Hepatic stellate cell (primary cell): ENCODE measurements at regions not wholly inside any gene's neighbourhood (a gene's known extent, or its start where the extent isn't known, plus 50 kb on each side); places are given as distances from the start of the nearest gene placed in this dataset.

Experiments used
- DNase-seq: peaks from one replicate; pipeline ENCODE4 v3.0.0; 2011; ENCODE audit warnings: low spot score

DNA sequence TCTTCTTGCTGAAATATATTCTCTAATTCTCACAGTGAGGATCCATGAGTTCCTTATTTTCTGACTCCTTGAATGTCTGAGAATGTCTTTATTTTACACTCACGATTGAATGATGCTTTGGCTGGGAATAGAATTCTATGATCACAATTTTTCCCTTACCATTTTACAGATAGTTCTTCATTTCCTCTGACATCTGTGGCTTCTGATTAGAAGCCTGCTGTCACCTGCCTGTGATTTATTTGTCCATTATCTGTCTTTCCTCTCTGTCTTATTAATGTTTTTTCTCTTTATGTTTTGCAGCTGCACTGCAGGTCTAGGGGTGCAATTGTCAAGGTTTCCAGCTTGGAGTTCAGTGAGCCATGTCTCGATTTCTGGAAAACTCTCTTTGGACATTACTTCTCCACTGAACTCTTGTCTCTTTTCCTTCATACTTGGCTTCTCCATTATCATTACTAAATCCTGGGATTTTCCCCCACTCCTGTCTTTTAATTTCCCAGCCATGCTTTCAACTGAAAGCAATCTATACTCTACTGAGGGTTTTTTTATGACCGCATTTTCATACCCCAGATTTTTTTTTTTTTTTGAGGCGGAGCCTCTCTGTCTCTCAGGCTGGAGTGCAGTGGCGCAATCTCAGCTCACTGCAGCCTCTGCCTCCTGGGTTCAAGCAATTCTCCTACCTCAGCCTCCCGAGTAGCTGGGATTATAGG, 85.8 kb upstream of the PRNP start:
- DNase-seq, result no peak

DNA sequence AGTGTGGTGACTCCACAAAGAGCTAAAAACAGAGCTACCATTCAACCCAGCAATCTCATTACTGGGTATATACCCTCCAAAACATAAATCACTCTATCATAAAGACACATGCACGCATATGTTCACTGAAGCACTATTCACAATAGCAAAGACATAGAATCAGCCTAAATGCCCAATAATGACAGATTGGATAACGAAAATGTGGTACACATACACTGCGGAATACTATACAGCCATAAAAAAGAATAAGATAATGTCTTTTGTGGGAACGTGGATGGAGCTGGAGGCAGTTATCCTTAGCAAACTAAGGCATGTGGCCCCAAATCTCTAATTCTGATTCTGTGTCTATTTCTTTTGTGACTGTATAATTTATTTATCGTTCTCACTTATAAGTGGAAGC, 89.0 kb upstream of the PRNP start:
- no peak for DNase-seq

DNA sequence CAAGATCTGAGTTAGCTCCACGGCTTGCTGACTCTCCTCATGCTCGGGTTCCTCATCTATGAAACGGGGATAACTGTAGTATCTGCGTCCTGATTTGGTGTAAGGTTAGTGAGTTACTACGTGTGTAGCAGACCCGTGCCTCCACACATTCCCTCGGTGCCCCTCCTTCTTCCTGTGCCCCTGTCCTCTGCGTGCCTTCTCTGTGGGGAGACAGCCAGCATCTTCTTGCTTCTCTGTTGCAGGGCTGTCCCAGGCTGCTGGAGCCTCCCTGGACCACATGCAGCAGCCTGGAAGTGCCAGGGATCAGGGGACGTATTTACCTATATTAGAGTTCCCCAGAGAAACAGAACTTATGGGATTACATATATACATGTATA, 93.1 kb upstream of the PRNP start:
- no peak for DNase-seq

DNA sequence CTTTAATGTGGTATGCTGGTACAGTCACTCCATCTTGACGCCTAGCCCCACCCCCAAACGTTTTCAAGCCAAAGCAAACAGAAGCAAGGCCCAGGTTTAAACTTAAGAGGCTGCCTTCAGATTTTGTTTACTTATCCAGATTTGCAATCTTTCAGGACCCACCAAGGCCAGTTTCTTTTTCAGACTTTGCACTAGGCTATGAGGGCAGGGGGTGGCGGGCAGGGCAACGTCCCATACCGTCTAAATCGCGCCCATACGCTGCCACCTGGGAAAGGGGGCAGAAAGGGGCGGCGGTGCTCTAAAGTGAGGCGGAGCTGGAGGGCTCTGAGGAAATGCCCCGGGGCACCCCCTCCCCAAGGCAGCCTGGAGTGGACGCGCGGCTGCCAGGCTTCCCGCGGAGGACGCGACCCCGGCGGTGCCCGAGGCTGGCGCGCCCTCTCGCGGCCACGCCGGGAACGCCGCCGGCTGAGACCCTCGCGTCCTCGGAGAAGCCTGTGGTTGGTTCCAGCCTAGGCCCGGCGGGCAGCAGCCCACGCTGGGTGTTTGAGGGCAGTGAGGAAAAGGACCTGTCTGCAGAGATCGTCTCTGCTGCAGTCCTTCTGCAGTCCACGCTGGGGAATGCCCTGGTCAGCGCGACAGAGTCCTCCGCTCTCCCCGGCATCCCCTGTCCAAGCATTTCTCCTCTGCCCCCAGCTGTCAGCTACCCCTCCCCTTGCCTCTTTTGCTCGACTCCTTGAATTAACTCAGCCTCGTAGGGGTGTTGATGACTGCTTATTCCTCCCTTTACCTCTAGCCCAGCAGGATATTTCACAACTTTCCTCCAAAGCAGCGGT, 93.7 kb upstream of the PRNP start:
- peak; percentile 60 for DNase-seq

DNA sequence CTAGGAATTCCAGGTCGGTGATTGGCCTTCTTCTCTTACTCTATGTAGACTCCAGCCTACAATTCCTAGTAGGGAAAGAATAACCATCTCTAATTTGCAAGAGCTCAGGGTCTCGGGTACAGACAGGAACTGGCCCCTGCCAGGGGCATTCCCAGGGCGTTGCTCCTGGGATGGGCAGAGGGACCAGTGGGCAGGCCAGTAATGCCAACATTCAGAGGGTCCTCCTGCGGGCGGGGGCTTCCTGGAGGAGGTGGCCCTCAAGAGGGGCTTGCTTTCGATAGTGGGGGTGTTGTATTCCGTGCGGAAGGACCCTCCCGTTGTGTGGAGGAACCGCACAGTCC, 94.3 kb upstream of the PRNP start:
- DNase-seq, result no peak

DNA sequence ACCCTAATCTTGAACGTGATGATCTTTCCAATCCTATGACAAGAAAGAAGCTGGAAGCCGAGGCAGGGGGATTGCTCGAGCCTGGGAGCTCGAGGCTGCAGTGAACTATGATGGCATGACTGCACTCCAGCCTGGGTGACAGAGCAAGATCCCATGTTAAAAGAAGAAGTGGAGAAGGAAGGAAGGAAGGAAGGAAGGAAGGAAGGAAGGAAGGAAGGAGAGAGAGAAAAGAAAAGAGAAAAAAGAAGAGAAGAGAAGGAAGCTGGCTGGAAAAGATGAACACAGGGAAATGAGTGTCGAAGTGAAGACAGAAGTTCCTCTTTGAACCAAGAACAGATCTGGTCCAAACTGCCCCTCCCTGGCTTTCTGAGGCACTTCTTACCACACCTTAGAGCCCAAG, 100.5 kb upstream of the PRNP start:
- DNase-seq, result no peak

DNA sequence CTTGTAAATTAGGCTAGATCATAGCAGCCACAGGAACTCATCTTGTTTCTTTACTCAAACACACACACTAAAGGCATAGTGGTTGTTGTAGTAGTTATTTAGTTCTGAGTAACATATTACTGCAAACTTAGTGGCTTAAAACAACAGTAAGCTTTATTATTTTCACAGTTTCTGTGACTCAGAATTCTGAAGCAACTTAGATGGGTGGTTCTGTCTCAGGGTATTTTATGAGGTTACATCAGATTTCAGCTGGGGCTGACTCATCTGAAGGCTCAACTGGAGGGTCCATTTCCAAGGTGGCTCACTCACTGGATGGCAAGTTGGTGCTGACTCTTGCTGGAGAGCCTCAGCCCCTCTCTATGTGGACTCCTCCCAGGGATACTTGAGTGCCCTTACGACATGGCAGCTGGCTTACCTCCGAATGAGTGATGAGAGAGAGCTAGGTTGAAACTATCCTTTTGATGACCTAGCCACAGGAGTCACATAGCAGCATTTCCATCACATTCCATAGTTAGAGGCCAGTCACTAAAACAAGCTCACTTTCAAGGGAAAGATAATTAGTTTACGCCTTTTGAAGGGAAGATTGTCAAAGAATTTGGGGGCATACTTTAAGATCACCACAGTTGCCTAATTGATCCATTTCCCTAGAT, 101.0 kb upstream of the PRNP start:
- no peak for DNase-seq

DNA sequence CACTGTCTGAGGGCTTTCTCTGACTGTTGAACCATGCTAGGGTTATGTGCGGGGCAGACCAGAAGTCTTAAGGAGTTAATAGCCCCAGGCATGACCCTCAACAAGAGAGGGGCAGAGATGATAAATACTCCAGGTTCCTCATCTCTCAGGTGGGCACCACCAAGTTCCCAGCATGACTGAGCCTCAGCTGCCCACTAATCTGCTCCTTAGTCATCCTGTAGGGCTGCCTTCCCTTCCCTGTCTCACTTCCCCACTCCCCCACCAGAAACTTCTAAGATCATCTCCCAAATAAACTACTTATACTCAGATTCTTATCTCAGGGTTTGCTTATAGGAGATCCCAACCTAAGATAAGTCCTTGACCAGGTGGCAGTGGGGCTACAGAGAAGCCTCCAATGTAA, 101.7 kb upstream of the PRNP start:
- DNase-seq, result no peak

DNA sequence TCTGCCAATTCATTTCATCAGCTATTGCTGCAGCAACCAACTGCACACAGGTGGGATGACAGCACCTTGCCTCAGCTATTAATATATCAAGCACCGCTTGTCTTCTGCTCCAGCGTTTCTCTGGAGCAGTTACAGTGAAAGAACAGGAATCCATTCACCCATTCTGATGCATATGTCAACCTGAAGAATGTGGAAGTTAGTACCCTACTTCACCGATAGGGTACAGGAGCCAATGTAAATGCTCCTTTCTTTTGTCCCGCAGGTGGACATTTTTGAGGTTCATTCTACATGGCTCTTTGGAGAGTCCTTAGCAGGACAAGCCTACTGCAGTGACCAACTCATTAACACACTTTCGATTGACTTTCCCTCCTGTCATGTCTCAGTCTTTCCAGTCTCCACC, 104.4 kb upstream of the PRNP start:
- no peak for DNase-seq

DNA sequence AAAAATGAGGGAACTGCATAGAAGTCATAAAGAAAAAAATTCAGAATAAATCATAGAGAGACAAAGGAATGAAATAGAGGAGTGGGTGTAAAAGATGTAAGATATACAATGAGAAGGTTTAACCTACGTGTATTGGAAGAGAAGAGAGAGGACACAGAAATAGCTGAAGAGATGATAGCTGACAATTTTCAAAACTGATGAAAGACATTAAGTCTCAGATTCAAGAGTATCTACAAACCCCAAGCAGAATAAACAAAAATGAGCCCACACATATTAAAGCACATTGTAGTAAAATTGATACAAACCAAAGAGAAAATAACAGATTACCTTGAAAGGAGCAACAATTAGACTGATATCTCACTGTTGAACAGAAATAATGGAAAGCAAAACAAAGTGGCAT, 107.9 kb upstream of the PRNP start:
- no peak for DNase-seq

DNA sequence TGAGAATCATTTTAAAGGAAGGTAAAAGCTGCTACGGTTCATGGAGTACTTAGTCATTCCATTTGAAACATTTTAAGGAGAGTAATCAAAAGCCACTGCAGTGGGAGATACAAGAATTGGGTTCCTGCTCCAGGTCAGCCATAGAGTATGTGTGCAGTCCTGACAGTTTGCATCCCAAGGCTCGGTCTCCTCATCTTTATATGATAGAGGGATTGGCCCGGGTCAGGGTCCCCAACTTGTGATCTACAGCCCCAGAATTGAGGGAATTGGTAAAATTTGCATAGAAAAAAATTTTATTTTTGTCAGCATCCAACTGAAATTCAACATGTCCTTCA, 111.9 kb upstream of the PRNP start:
- no peak for DNase-seq

DNA sequence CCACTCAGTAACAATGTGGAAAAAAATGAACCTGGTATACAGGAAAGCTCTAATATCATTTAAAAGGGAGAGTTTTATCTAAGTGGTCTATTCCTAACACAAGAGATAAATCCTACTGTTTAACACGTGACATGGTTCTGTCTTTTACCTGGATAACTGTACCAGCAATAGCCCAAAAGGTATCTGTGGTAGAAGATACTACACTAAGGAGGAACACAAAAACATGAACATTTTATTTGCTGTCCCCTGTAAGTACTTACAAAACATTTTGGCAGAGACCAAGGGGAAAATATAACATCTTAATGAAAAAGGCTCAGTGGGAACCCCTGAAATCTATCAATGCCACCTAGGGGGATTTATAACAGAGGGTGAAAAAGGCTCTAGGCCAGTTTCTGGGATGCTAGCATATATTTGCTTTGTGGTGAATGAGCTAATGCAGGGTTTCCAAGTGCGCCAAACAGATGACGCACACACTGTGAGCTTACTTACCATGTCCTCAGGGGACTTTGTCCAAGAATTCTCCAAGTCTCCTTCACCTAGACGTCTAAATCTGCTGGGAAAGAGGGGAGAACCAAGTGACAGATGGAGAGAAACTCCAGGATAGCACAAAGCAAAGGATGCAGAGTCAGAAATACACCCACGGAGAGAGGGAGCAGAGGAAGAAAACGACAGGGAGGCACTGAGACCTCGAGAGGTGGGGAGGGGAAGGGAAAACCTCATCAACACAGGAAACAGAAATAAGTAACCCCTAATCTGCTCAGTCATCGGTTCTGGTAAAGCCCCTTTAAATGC, 112.5 kb upstream of the PRNP start:
- peak; percentile 64 for DNase-seq

DNA sequence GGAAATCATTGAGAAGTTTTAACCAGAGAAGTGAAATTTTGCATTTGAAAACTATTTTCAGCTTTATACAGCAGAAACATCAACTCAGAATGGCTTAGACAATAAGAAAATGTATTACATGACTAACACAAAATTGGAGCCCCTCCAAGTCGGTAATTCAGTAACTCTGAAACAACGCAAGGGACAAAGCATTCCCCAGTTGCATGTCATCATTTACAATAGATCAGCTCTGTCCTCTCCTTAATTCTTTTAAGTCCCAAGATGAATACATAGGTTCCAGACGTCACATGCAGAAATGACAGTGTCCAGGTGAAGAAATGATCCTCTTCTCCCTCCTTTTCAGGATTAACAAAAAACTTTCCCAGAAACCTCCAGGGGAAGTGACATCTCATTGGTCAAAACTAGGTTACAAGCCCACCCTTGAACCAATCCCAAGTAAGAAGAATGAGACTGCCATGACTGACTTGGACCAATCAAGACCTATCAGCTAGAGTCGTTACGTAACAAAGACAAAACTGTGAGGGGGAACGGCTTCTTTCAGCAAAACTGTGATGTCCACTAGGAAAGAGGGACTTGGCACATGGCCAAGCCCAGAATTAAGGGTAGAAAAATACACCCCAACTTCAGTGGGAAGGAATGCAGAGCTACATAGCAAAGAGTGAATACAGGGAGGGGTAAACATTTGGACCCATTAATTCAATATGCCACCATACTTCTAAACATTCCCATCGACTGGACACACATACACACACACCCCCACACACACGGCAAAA, 114.3 kb upstream of the PRNP start:
- DNase-seq, result no peak

DNA sequence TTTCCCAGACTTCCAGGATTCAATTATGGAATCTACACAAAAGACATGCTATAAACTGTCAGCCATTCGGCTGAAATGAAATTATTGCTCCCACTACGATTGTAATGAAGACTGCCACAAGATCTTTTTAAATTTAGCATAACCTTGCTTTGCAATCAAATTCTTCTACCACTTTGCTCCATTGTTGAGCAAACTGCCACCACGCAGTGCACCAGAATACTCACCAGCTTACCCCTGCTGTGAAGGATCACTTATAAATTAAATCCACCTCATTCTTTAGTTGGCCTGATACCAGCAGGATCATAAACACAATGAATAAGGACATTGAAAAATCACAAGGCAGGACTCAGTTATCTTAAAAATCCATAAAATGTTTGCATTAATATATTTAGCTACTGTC, 116.4 kb upstream of the PRNP start:
- no peak for DNase-seq

DNA sequence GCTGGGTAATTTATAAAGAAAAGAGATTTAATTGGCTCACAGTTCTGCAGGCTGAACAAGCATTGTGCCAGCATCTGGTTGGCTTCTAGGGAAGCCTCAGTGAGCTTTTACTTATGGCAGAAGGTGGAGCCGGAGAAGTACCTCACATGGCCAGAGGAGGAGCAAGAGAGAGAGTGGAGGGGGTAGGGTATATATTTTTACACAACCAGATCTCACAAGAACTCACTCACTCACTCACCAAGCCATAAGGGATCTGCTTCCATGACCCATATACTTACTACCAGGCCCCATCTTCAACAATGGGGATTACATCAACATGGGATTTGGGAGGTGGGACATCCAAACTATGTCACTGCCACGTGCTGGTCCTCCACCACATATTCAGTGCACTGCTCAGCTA, 117.2 kb upstream of the PRNP start:
- no peak for DNase-seq

DNA sequence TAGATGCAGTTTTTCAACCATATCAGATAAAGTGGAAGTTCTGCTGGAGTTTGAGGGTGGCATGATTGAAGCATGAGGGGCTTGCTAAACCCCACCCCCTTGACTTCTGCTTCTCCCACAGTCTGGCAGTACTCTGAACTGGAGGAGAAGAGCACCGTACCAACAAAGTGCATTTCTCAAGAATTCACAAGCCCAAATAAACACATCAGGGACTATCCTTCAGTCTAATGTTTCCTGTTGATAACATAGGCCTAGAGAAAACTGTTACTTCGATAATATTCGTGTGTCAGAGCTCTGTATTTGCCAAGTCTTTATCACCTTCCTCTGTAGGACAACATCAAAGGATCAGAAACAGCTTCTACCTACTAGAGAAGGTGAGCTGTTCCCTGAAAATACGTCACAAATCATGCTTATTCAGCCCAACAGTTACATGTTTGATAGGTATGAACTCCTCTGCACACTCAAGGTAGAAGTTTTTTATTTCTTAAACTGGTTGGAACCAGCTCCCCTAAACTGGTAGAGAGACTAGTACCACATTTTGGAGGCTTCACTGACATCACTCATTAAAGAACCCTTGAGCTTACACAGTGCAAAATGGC, 117.8 kb upstream of the PRNP start:
- no peak for DNase-seq

DNA sequence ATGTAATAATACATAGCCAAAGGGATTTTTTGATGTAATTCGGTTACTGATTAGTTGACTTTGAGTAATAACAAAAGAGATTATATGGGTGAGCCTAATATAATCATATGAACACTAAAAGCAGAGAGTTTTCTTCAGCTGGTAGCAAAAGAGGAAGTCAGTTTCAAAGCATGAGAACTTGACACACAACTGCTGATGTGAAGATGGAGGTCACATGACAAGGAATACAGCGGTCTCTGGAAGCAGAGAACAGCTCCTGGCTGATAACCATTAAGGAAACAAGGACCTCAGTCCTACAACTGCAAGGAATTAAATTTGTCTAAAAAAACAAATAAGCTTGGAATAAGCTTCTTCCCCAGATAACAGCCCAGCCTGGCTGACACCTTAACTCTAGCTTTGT, 119.1 kb upstream of the PRNP start:
- no peak for DNase-seq

DNA sequence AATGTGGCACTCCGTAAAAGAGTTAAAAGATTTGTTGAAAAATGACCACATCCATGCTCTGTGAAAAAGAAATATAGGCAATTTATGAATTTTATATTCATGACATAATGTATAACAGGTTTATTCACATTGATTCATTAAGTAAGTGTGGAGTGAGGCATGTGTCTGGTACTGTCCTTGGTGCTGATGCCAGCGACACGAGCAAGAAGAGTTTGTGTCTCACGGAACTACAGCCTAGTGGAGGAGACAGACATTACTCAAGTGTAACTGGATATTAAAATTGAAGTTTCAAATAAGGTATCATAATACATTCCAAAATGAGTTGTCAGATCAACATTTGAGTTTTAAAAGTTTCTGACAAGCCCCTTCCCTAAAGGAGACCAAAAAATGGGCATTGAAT, 122.7 kb upstream of the PRNP start:
- DNase-seq, result no peak

DNA sequence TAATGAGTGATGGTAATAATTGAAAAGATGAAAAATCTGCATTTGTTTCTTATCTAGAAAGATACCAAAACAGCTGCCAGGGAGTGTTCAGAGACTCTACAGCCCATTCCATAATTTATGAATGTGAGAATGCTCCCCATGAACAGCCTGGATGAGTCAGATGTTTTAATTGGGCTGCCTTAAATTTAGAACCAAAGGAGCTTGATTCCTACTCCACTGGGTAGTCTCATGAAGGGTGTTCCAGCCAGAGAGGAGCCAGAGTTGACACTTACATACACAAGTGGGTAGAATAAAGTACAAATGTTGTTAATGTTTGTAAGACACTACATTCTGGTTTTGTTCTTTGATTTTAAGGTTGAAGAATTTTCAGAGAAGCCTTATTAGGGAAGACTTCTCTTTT, 123.2 kb upstream of the PRNP start:
- DNase-seq, result no peak

DNA sequence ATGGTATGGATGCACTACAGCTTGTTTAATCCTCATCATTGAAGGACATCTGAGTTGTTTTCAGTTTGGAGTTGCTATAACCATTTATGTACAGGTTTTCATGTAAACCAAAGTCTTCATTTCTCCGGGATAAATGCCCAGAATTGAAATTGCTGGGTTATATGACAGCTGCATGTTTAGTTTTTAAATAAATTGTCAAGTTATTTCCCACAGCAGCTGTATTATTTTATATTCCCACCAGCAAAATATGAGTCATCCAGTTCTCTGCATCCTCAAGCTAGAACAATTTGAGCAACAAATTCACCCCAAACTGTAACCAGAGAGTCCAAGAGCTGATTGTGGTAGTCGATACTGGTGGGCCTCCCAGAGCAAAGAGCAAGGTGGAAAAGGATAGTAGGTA, 125.6 kb upstream of the PRNP start:
- no peak for DNase-seq

DNA sequence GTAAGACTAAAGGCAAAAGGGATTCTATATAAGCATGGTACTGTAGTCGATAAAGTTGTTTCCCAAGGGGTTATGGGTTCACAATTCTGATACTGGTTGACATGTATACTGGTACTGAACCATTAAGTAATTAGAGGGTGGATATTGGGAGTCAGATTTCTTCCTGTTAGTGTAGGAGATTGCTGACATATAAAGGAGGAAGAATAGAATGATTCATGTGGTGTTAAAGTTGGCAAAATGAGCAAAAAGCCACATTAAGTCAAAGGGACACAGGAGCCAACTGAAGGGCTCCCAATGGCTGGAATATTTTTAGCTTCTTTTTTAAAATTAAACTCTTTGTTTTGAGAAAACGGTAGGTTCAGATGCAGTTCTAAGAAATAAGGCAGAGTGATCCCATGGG, 126.3 kb upstream of the PRNP start:
- DNase-seq, result no peak

DNA sequence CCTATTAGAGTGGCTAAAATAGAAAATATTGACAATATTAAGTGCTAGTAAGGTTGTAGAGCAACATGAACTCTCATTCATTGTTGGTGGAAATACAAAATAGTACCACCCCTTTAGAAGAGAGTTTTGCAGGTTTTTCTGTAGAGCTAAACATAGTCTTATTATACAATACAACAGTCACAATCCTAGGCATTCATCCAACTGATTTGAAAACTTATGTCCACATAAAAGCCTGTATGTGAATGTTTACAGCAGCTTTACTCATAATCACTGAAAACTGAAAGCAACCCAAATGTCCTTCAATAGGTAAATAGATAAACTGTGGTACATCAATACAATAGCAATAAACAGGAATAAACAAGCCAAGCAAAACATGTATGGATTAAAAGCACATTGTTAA, 127.2 kb upstream of the PRNP start:
- no peak for DNase-seq
